GM21529 (cell line): ENCODE measurements at regions not wholly inside any gene's neighbourhood (a gene's known extent, or its start where the extent isn't known, plus 50 kb on each side); places are given as distances from the start of the nearest gene placed in this dataset.

Experiments used
- ATAC-seq: cut with Tn5 transposase; IDR thresholded peaks from one replicate; pipeline ENCODE4 v1.9.1; 2021; ENCODE audit not compliant: unreplicated experiment

GRCh38 chr9:78856781-78857180 is 559.9 kb downstream of the PSAT1 start:
- no peak for ATAC-seq

GRCh38 chr9:78857373-78858225 is 560.7 kb downstream of the PSAT1 start:
- ATAC-seq, result no peak

GRCh38 chr9:78858266-78858665 is 561.3 kb downstream of the PSAT1 start:
- no peak for ATAC-seq

GRCh38 chr9:78860801-78861475 is 564.0 kb downstream of the PSAT1 start:
- no peak for ATAC-seq

GRCh38 chr9:78863531-78863930 is 566.6 kb downstream of the PSAT1 start:
- no peak for ATAC-seq

GRCh38 chr9:78865737-78866136 is 568.8 kb downstream of the PSAT1 start:
- no peak for ATAC-seq

- ATAC-seq, result no peak
These were observed 569.5 kb downstream of the PSAT1 start for GRCh38 chr9:78866207-78867132.

DNA sequence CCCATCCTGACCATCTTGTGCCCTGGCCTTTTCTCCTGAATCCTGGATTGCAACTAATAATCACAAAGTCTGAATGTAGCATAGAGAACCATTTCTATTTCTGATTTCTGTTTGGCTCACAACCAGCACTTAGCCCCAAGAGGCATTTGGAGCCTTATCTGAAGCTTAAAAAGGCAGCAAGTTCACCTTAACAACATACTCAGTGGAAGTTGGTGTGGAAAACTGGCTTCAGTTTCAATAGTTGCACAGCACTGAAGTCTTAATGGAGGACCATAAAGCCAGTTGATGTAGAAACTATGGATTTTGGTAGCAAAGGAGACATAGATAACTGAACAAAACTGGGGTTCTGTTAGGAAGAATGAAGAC is 574.1 kb downstream of the PSAT1 start:
- no peak for ATAC-seq

- ATAC-seq, result no peak
These were observed 574.8 kb downstream of the PSAT1 start for GRCh38 chr9:78871452-78872331.

DNA sequence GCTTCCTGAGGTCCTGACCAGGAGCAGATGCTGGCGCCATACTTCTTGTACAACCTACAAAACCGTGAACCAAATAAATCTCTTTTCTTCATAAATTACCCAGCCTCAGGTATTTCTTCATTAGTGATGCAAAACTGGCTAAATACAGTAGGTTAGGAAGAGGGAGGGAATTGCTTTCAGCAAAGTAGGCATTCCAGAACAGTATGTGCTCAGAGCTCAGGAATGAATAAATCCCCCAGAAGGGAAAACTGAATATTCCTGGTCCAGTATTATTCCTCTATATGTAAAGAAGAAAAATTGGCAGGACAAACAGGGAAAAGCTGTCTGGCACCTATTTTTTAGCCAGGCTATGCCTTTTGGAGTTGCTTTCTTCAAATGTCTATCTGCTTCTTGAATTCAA is 577.1 kb downstream of the PSAT1 start:
- no peak for ATAC-seq

DNA sequence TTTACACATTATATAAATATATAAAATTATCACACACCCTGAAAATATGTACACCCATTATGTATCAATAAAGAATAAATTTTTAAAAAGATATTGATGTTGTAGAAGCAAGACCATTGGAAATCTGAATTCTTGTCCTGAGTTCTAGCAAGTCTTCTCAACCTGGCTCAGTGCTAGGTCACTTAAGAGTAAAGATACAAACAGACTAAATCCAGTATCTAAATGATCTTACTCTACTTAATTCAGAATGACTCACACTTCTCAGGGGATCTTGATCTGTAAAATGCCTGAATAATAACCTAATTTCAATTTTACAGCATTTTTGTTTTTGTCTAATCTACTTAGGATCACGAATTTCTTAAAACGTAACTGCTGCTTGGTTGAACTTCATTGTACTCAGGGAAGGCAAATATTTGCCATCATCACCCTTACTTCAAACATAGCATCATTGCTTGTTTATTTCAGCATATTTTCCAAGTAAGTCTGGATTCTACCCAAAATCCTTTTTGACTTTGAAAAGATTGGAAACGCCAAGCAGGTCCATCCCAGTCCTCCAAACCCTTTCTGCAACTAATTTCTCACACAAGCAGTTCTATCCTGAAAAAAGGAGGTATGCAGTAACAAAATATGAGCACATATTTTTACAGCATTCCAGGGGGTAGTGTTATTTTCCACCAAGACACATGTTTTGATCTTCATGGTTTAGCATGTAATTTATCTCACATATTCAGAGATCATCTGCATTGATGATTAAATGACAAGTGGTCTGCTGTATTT is 582.6 kb downstream of the PSAT1 start:
- ATAC-seq, result no peak

GRCh38 chr9:78881295-78881694 is 584.4 kb downstream of the PSAT1 start:
- ATAC-seq, result no peak

- no peak for ATAC-seq
These were observed 585.6 kb downstream of the PSAT1 start for GRCh38 chr9:78882481-78882880.

DNA sequence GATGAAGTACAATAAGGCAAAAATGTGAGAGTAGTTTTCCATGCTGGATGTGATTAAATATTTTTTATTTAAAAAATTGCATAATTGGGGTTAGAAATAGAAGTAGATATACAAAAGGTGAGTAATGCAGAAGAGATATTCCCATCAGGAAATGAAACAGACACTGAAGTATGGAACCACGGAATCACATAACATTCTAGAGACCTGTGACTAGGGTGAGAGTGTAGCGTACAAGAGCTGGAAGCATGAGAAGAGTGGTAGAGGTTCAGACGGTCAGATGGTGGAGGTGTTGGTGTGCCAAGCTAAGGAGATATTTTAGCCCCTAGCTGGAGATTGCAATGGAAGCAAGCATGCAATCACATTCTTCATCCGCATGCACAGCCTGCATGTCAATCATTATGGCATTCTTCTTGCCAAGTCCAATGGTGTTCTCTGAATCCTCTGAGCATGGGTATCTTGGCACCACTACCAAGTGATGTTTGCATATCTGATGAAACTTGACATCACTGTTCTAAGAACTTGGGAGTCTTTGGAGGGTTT is 587.8 kb downstream of the PSAT1 start:
- ATAC-seq, result no peak

DNA sequence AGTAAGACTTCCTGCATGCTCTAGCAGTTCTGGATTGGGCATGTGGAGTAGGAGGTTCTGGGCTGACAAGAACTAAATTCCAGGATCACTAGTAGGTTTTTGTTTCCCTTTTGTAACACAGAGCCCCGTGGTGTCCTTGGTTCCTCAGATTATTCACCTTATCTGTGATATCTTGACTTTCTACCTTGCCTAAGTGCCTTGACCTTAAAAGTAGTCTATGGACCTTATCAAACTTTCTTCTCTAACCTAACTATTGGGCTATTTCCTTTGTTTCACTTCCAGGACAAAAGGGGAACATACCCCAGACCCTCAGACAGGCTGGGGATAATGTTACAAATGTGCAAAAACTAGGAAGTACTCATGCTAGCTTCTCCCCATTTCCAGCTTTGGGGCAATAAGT is 595.3 kb downstream of the PSAT1 start:
- ATAC-seq, result no peak

DNA sequence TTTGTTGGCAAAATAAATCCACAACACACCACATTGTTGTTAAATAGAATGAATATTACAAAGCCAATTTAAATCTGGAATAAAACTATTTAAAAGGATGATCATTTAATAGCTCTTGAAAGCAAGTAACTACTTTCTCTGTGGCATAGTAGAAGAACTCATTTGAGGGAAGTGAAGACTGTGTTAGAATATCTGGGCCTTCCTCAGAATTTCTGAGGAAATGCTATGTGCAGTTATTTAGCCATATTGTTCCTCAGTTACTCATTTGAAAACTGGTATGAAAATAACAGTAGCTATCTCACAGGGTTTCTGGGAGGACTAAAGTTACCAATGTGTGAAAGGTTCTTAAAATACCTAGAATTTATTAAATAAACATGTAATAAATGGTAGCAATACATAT is 595.8 kb downstream of the PSAT1 start:
- ATAC-seq, result no peak

DNA sequence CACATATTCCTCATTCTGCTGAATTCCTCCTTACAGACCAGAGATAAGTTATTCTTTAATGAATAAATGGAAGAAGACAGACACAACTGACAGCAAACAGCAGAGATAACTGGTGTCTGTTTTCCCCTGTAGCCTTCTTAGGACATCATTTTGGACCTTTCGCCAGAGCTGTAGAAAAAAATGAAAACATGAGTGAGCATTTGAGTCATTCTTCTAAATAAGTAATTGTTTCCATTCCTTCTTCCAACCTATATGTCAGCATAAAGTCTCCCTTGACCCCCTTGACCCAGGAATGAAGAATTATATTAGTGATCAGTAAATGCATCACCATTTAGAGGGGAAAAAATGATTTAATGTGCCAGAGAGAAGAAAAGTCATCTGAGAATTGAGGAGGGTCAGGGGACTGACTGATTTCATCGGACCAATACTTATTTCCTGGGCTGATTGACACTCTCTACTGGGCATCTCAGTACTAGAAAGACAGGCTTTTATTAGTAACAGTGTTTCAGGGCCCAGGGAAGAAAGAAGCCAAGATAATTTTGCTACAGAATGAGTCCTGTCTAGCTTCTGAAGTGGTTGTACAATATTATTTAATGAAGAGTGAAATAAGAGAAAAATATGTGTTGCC is 597.0 kb downstream of the PSAT1 start:
- no peak for ATAC-seq

GRCh38 chr9:78896479-78896878 is 599.6 kb downstream of the PSAT1 start:
- no peak for ATAC-seq

- ATAC-seq, result no peak
These were observed 601.3 kb downstream of the PSAT1 start for GRCh38 chr9:78898234-78898633.
